Endothelial cell of umbilical vein (primary cell): ENCODE measurements at regions not wholly inside any gene's neighbourhood (a gene's known extent, or its start where the extent isn't known, plus 50 kb on each side); places are given as distances from the start of the nearest gene placed in this dataset.

ENCODE experiments used
- BruUV-seq: library from RNA; stranded (reverse); fragments of 400-500 nt; replicated peaks from 2 replicates; lab custom pipeline; 2021; lab: Mats Ljungman, UMichigan
- CTCF ChIA-PET: fragments of 300-600, 350-600 bp; sonication (Branson Sonifier 250); formaldehyde crosslinking; loops from one replicate; lab custom pipeline; 2021; ENCODE audit warnings: antibody characterized with exemption, inconsistent platforms; lab: Charles Lee
- POLR2A ChIA-PET: fragments of 300-600, 350-600 bp; sonication (Branson Sonifier 250); formaldehyde crosslinking; loops from one replicate; lab custom pipeline; 2021; ENCODE audit warnings: antibody characterized with exemption, inconsistent platforms; lab: Charles Lee
- DNase-seq: peaks from one replicate; pipeline ENCODE4 v3.0.0-alpha.2; 2011; ENCODE audit warnings: low read depth, low spot score
- FAIRE-seq: peaks from 2 replicates; lab custom pipeline; 2011; peaks lifted over from hg19 to GRCh38; lab: Jason Lieb, UNC
- H2AFZ ChIP-seq: 2 replicates; pipeline ENCODE4 v1.6.0; 2012; ENCODE audit warnings: low read depth, low read length, control low read depth, inconsistent platforms
- H3K27ac ChIP-seq: 2 replicates; pipeline ENCODE4 v1.5.1; 2011; ENCODE audit warnings: low read depth, mild to moderate bottlenecking, control low read depth, low read length, moderate library complexity; ENCODE audit not compliant: insufficient read depth
- H3K27me3 ChIP-seq, 2 experiments: 2 replicates each; pipeline versions ENCODE4 v1.6.0 to v1.6.1; 2011; ENCODE audit warnings: low read length in 2 of 2, mixed read lengths in 1 of 2; ENCODE audit not compliant: control insufficient read depth in 2 of 2, insufficient read depth in 2 of 2
- H3K36me3 ChIP-seq, 2 experiments: 2 replicates in 1 of 2; 3 replicates in 1 of 2; pipeline ENCODE4 v1.5.1; 2011; ENCODE audit warnings: low read length in 2 of 2, mild to moderate bottlenecking in 1 of 2, moderate library complexity in 1 of 2; ENCODE audit not compliant: control insufficient read depth in 2 of 2, insufficient read depth in 2 of 2; ENCODE audit errors: extremely low read depth in 1 of 2
- H3K4me1 ChIP-seq: 3 replicates; pipeline ENCODE4 v1.5.1; 2011; ENCODE audit warnings: mild to moderate bottlenecking, low read length; ENCODE audit not compliant: control insufficient read depth, insufficient read depth; ENCODE audit errors: extremely low read depth
- H3K4me2 ChIP-seq: 2 replicates; pipeline ENCODE4 v1.6.1; 2011; ENCODE audit warnings: low read length, control low read depth, mixed read lengths; ENCODE audit not compliant: insufficient read depth
- H3K4me3 ChIP-seq, 3 experiments: fragments of 200-600 bp in 1 of 3; sonication (generic), shearing (Covaris generic) in 1 of 3; replicated peaks in 1 of 3; 2 replicates each; pipeline ENCODE4 v1.5.1; 2011 to 2016; ENCODE audit warnings: control low read depth in 3 of 3, low read length in 3 of 3, mild to moderate bottlenecking in 2 of 3, inconsistent platforms in 1 of 3, low read depth in 1 of 3, moderate library complexity in 1 of 3; ENCODE audit not compliant: insufficient read depth in 1 of 3
- H3K79me2 ChIP-seq: 2 replicates; pipeline ENCODE4 v1.6.0; 2012; ENCODE audit warnings: low read length, inconsistent platforms; ENCODE audit not compliant: control insufficient read depth, insufficient read depth
- H3K9ac ChIP-seq: replicated peaks from 2 replicates; pipeline ENCODE3; 2011; ENCODE audit warnings: low read length, control low read depth; ENCODE audit not compliant: insufficient read depth; ENCODE audit errors: extremely low read depth
- H3K9me1 ChIP-seq: replicated peaks from 3 replicates; pipeline ENCODE4 v1.6.0; 2011; ENCODE audit warnings: mild to moderate bottlenecking, low read length; ENCODE audit not compliant: control insufficient read depth, insufficient read depth; ENCODE audit errors: extremely low read depth
- H3K9me3 ChIP-seq: replicated peaks from 2 replicates; pipeline ENCODE4 v1.5.1; 2012; ENCODE audit warnings: low read length, inconsistent platforms; ENCODE audit not compliant: control insufficient read depth, insufficient read depth
- H4K20me1 ChIP-seq: replicated peaks from 2 replicates; pipeline ENCODE3; 2011; ENCODE audit warnings: mild to moderate bottlenecking, low read length; ENCODE audit not compliant: control insufficient read depth, insufficient read depth; ENCODE audit errors: extremely low read depth
- EZH2 ChIP-seq: IDR thresholded peaks from 2 replicates; pipeline ENCODE4 v1.6.1; 2012; ENCODE audit warnings: borderline replicate concordance, low read depth, mild to moderate bottlenecking, moderate library complexity, low read length, inconsistent platforms; ENCODE audit not compliant: severe bottlenecking
- FOS ChIP-seq: IDR thresholded peaks from 2 replicates; pipeline ENCODE4 v1.6.1; 2011; ENCODE audit warnings: mild to moderate bottlenecking, low read length, moderate library complexity, borderline replicate concordance; ENCODE audit not compliant: insufficient read depth
- GATA2 ChIP-seq: IDR thresholded peaks from 2 replicates; pipeline ENCODE4 v1.7.0; 2011; ENCODE audit warnings: low read depth, mild to moderate bottlenecking, moderate library complexity, mixed read lengths, low read length; ENCODE audit not compliant: insufficient read length, insufficient read depth
- JUN ChIP-seq: IDR thresholded peaks from 2 replicates; pipeline ENCODE4 v1.6.1; 2011; ENCODE audit warnings: borderline replicate concordance, low read depth; ENCODE audit not compliant: insufficient read length, insufficient read depth
- MYC ChIP-seq: IDR thresholded peaks from one replicate; pipeline ENCODE4 v1.6.1; 2011; ENCODE audit warnings: mild to moderate bottlenecking, low read depth, low read length
- POLR2A ChIP-seq: IDR thresholded peaks from 2 replicates; pipeline ENCODE4 v1.6.1; 2012; ENCODE audit warnings: low read depth, mild to moderate bottlenecking, control low read depth, low read length
- POLR2AphosphoS5 ChIP-seq: IDR thresholded peaks from 2 replicates; pipeline ENCODE4 v1.6.1; 2012; ENCODE audit warnings: low read depth, mild to moderate bottlenecking, control low read depth, low read length, moderate library complexity; ENCODE audit not compliant: insufficient read depth
- dilution Hi-C: fragments of 300-500 bp; cut with MboI; formaldehyde crosslinking; loops from one replicate; pipeline ENCODE4 v1.15.0; 2019; ENCODE audit warnings: low sequenced_read_pairs; ENCODE audit not compliant: extremely low pct_ligation_motif_present
- intact Hi-C: fragments of 100-400 bp; cut with micrococcal nuclease; formaldehyde crosslinking; loops from one replicate; pipeline ENCODE4 v1.10.0; 2022
- TF ChIP-seq, protein P1 (sequence below), 2 donors: IDR thresholded peaks; 1 replicate in 1 of 2; 2 replicates in 1 of 2; pipeline ENCODE4 v1.5.1; 2011; ENCODE audit warnings: low read length in 2 of 2, mild to moderate bottlenecking in 2 of 2, moderate library complexity in 2 of 2, control low read depth in 1 of 2, inconsistent platforms in 1 of 2, low read depth in 1 of 2; ENCODE audit not compliant: insufficient read depth in 1 of 2; ENCODE audit errors: extremely low read depth in 1 of 2
- TF ChIP-seq, protein P2 (sequence below): IDR thresholded peaks from 2 replicates; pipeline ENCODE4 v1.6.1; 2011; ENCODE audit not compliant: insufficient read depth, insufficient read length

DNA sequence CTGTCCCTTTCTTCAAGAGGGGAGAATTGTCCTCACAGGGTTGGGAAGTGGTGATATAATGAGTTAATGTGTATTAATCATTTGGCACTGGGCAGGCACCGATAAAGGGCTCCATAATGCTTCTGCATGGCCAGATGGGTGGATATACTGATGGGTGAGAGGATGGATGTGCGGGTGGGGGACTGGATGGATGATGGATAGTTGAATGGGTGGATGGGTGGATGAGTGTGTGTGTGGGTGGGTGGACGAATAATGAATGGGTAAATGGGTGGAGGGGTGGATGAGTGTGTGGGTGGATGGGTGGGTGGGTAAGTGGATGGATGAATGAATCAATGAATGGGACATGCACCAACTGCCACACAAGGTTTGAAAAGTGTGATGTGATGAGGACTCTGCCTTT, 127.2 kb downstream of the ACKR3 start:
- Histone ChIP-seq H3K79me2 (no peaks in the 10 kb centered on the region), H3K9ac (no peak overlapping the region), H3K36me3 (no peaks in the 10 kb centered on the region), H2AFZ (no peak overlapping the region), H4K20me1 (no peaks in the 10 kb centered on the region), H3K9me3 (no peaks in the 10 kb centered on the region), H3K27ac (no peak overlapping the region), H3K27me3 (no peaks in the 10 kb centered on the region), H3K4me3 (no peak overlapping the region), H3K4me2 (no peak overlapping the region), H3K9me1 (no peaks in the 10 kb centered on the region), H3K4me1 (no peaks in the 10 kb centered on the region)
- BruUV-seq, result no TSS peak
- intact Hi-C loops, result no loop called here
- ChIA-PET CTCF (interaction anchor here (0.6 kb wide), 1 partner anchor 1116 kb away, joined by 5 read pairs; no protein-coding TSS in a partner anchor), POLR2A (no interaction called here)
- dilution Hi-C loops, result no loop called here
- TF ChIP-seq, protein P1, sequence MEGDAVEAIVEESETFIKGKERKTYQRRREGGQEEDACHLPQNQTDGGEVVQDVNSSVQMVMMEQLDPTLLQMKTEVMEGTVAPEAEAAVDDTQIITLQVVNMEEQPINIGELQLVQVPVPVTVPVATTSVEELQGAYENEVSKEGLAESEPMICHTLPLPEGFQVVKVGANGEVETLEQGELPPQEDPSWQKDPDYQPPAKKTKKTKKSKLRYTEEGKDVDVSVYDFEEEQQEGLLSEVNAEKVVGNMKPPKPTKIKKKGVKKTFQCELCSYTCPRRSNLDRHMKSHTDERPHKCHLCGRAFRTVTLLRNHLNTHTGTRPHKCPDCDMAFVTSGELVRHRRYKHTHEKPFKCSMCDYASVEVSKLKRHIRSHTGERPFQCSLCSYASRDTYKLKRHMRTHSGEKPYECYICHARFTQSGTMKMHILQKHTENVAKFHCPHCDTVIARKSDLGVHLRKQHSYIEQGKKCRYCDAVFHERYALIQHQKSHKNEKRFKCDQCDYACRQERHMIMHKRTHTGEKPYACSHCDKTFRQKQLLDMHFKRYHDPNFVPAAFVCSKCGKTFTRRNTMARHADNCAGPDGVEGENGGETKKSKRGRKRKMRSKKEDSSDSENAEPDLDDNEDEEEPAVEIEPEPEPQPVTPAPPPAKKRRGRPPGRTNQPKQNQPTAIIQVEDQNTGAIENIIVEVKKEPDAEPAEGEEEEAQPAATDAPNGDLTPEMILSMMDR (IDR thresholded peaks at IDR 0.05; ENCODE audit: extremely low read depth in 1 of 2, insufficient read depth in 1 of 2, low read depth in 1 of 2, low read length in 2 of 2), result no peak
- TF ChIP-seq POLR2A, result no peak
- TF ChIP-seq FOS, result no peak
- no peak for TF ChIP-seq POLR2AphosphoS5
- no peak for TF ChIP-seq JUN
- TF ChIP-seq, protein P2, sequence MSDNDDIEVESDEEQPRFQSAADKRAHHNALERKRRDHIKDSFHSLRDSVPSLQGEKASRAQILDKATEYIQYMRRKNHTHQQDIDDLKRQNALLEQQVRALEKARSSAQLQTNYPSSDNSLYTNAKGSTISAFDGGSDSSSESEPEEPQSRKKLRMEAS, result no peak
- TF ChIP-seq EZH2, result no peak
- TF ChIP-seq MYC, result no peak
- no peak for TF ChIP-seq GATA2
- no peak for FAIRE-seq
- DNase-seq, result no peak
